HEK293T (cell line): ENCODE measurements at regions not wholly inside any gene's neighbourhood (a gene's known extent, or its start where the extent isn't known, plus 50 kb on each side); places are given as distances from the start of the nearest gene placed in this dataset.

ENCODE experiments used
- CTCF ChIA-PET: fragments of 350-600 bp; formaldehyde crosslinking; extraction: SDS; loops from one replicate; lab custom pipeline; 2021; ENCODE audit warnings: antibody characterized with exemption, inconsistent platforms; lab: Yijun Ruan, JAX
- POLR2A ChIA-PET: fragments of 350-600 bp; formaldehyde crosslinking; extraction: SDS; loops from one replicate; lab custom pipeline; 2020; ENCODE audit warnings: antibody characterized with exemption, inconsistent platforms; lab: Yijun Ruan, JAX
- DNase-seq: peaks from one replicate; pipeline ENCODE4 v3.0.0; 2012; ENCODE audit warnings: mixed read lengths; ENCODE audit errors: extremely low spot score
- ARNT ChIP-seq: fragments of 450-650 bp; IDR thresholded peaks from 2 replicates; pipeline ENCODE4 v1.6.1; 2017; ENCODE audit warnings: mild to moderate bottlenecking
- BHLHE40 ChIP-seq: fragments of 450-650 bp; IDR thresholded peaks from 2 replicates; pipeline ENCODE4 v1.6.1; 2016; ENCODE audit warnings: mild to moderate bottlenecking, moderate library complexity, borderline replicate concordance
- CTBP1 ChIP-seq: fragments of 450-650 bp; IDR thresholded peaks from 2 replicates; pipeline ENCODE4 v1.6.1; 2016; ENCODE audit warnings: borderline replicate concordance
- ELF4 ChIP-seq: fragments of 450-650 bp; IDR thresholded peaks from 2 replicates; pipeline ENCODE4 v1.6.1; 2017; ENCODE audit warnings: antibody characterized with exemption
- FOXA1 ChIP-seq: fragments of 450-650 bp; IDR thresholded peaks from 2 replicates; pipeline ENCODE4 v1.6.1; 2016; ENCODE audit warnings: mild to moderate bottlenecking
- FOXK2 ChIP-seq: fragments of 450-650 bp; IDR thresholded peaks from 2 replicates; pipeline ENCODE4 v1.6.1; 2016; ENCODE audit warnings: mild to moderate bottlenecking
- FOXM1 ChIP-seq: fragments of 450-650 bp; IDR thresholded peaks from 2 replicates; pipeline ENCODE4 v1.6.1; 2017; ENCODE audit warnings: mild to moderate bottlenecking, borderline replicate concordance
- HDGF ChIP-seq: fragments of 450-650 bp; IDR thresholded peaks from 2 replicates; pipeline ENCODE4 v1.6.1; 2017; ENCODE audit warnings: antibody characterized with exemption, borderline replicate concordance
- L3MBTL2 ChIP-seq: fragments of 450-650 bp; conservative IDR thresholded peaks from 2 replicates; pipeline ENCODE4 v1.6.1; 2016; ENCODE audit warnings: mild to moderate bottlenecking
- LEF1 ChIP-seq: fragments of 450-650 bp; IDR thresholded peaks from 2 replicates; pipeline ENCODE4 v1.6.1; 2017; ENCODE audit warnings: mild to moderate bottlenecking, borderline replicate concordance
- NFRKB ChIP-seq: fragments of 450-650 bp; IDR thresholded peaks from 2 replicates; pipeline ENCODE4 v1.6.1; 2016; ENCODE audit warnings: mild to moderate bottlenecking, moderate library complexity
- SP1 ChIP-seq: fragments of 450-650 bp; IDR thresholded peaks from 2 replicates; pipeline ENCODE4 v1.6.1; 2017
- SUZ12 ChIP-seq: fragments of 450-650 bp; IDR thresholded peaks from 2 replicates; pipeline ENCODE4 v1.6.1; 2016; ENCODE audit warnings: mild to moderate bottlenecking
- TARDBP ChIP-seq: fragments of 450-650 bp; IDR thresholded peaks from 2 replicates; pipeline ENCODE4 v1.6.1; 2016
- ZNF384 ChIP-seq: fragments of 450-650 bp; IDR thresholded peaks from 2 replicates; pipeline ENCODE4 v1.6.1; 2016
- TF ChIP-seq, protein P1 (sequence below): fragments of 450-650 bp; IDR thresholded peaks from 2 replicates; pipeline ENCODE4 v1.6.1; 2016

DNA sequence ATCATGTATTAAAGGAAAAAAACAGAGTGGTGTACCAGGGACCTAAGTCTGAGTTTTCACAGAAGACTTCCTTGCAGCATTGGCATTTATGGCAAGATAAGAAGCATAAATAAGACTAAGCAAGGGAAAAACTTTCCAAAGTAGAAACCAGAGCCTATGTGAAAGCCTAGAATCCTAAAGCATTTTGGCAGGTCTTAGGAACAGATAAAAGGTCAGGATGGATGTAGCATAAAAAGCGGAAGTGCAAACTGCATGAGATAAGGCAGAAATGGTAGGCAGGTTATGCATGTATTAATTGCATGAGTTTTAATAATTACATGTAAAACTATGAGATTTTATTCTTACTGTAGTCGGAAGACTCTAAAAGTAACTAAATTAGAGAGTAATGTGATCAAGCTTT is 596.5 kb downstream of the SUCLG1 start:
- ChIA-PET POLR2A (no interaction called here), CTCF (no interaction called here)
- no peak for TF ChIP-seq FOXK2
- TF ChIP-seq BHLHE40 = no peak
- no peak for TF ChIP-seq HDGF
- TF ChIP-seq L3MBTL2 = no peak
- TF ChIP-seq, protein P1, sequence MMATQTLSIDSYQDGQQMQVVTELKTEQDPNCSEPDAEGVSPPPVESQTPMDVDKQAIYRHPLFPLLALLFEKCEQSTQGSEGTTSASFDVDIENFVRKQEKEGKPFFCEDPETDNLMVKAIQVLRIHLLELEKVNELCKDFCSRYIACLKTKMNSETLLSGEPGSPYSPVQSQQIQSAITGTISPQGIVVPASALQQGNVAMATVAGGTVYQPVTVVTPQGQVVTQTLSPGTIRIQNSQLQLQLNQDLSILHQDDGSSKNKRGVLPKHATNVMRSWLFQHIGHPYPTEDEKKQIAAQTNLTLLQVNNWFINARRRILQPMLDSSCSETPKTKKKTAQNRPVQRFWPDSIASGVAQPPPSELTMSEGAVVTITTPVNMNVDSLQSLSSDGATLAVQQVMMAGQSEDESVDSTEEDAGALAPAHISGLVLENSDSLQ = no peak
- TF ChIP-seq CTBP1 = no peak
- no peak for TF ChIP-seq FOXM1
- no peak for TF ChIP-seq FOXA1
- no peak for TF ChIP-seq SUZ12
- TF ChIP-seq SP1 = no peak
- no peak for TF ChIP-seq TARDBP
- no peak for TF ChIP-seq LEF1
- no peak for TF ChIP-seq NFRKB
- no peak for TF ChIP-seq ZNF384
- TF ChIP-seq ELF4 = no peak
- TF ChIP-seq ARNT = no peak
- no peak for DNase-seq

DNA sequence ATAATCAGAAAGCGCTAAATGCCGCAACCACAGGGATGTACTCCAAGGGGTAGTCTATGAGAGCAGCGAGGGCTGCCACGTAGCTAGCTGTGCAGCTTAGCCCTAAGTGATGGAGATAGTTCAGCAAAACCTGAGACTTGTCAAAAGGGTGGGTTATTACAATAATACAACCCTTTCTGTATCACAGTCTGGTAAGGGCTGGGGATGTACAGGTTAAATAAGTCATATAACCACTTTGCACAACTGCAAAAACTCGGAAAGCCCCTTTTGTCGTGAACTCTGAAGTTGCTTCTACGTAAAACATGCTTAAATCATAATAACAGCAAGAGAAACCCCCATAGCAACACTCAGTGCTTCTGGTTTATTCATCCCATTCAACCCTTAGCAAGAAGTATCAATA is 598.8 kb downstream of the SUCLG1 start:
- DNase-seq = no peak
- CTCF ChIA-PET = no interaction called here
- TF ChIP-seq BHLHE40 (no peak), SUZ12 (no peak), SP1 (no peak), FOXA1 (no peak), CTBP1 (no peak), ELF4 (no peak)
- POLR2A ChIA-PET = no interaction called here

DNA sequence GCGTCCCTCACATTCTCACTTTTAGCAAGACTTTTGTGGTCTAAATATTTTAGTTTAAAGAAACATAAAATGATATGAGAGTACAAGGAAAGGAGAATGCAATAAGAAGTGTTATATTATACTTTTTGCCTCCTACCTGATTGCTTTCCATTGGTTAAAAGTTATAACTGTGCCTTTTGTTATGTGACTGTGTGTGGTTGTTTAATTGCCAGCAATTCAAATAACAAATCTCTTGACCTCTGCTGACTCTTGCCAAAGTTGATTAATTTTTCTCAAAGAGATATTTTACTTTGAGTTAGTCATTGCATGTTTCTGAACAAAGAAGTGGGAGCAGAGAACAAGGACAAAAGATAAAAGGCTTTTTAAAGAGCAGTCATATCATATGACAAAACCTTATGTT is 599.5 kb downstream of the SUCLG1 start:
- POLR2A ChIA-PET = no interaction called here
- DNase-seq = no peak
- TF ChIP-seq ZNF384 (no peak), SP1 (no peak), BHLHE40 (no peak)
- CTCF ChIA-PET = no interaction called here

DNA sequence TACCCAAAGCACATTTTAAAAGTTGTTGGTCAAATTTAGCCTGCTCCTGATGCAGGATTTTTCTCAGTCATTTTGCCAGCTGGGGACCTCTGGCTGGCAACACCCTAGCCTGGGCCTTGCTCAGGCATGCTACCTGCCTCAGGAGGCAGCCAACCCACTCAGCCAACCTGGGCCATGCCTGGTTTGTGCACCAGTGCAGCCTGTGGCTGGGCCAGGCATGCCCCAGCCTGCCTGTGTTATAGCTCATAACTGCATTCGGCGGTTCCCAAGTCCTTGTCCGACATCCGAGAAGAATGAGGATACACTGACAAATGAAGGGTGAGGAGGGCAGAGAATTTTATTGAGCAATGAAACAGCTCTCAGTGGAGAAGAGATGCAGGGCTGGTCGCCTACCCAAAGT is 608.0 kb downstream of the SUCLG1 start:
- POLR2A ChIA-PET = no interaction called here
- TF ChIP-seq SP1 (no peak), NFRKB (no peak), L3MBTL2 (no peak), LEF1 (no peak), ARNT (no peak), FOXK2 (no peak), TARDBP (no peak), SUZ12 (no peak), BHLHE40 (no peak), HDGF (no peak), FOXM1 (no peak), ZNF384 (no peak), FOXA1 (no peak), CTBP1 (no peak), ELF4 (no peak)
- TF ChIP-seq, protein P1 = no peak

DNA sequence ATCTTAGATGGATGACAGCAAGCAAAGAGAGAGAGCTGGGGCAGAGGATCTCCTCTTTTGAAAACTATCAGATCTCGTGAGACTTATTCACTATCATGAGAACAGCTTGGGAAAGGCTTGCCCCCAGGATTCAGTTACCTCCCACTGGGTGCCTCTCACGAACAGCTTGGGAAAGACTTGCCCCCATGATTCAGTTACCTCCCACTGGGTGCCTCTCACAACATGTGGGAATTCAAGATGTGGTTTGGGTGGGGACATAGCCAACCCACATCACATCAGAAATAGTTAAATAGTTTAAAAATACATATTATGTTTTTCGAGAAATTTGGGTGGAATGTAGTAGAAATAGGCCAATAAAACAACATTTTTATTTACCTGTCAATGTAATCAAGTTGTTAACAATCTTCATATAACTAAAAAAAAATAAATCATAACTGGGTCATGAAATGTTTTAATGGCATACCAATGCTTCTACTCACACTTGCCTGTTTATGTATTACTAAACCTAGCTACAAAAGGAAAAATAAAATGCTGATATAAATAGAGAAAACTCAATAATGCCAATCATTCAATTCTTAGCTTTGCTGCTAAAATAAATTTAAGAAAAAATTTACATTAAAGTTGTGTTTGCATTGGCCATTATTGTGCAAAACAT is 608.9 kb downstream of the SUCLG1 start:
- ChIA-PET CTCF (no interaction called here), POLR2A (no interaction called here)
- TF ChIP-seq BHLHE40 = no peak
- TF ChIP-seq CTBP1 = no peak
- no peak for TF ChIP-seq FOXK2
- no peak for TF ChIP-seq FOXM1
- TF ChIP-seq LEF1 = no peak
- TF ChIP-seq ZNF384 = no peak
- no peak for TF ChIP-seq HDGF
- no peak for TF ChIP-seq FOXA1
- TF ChIP-seq, protein P1 = no peak
- no peak for TF ChIP-seq NFRKB
- no peak for TF ChIP-seq ELF4
- TF ChIP-seq ARNT = no peak
- TF ChIP-seq L3MBTL2 = no peak
- TF ChIP-seq SP1 = no peak
- DNase-seq = no peak

More for the DNA sequence above, 608.0 kb downstream of the SUCLG1 start:
- DNase-seq = no peak
- CTCF ChIA-PET = no interaction called here

DNA sequence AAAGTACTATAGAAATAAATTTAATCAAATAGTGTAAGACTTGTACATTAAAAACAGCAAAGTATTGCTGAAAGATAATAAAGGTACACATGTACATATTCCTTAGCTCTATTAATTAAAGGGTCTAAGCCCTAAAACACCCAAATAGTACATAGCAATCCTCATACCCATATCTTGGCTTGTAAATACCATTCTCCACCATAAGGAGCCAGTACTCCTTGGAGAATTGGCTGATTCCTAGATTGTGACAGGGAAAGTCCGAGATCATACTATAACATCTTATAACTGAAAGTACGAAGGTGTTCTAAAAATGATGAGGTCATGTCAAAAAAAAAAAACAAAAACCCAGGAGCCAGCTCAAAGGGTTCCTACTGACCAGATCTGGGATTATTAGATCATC is 614.6 kb downstream of the SUCLG1 start:
- ChIA-PET CTCF (no interaction called here), POLR2A (no interaction called here)
- TF ChIP-seq SUZ12 = no peak
- TF ChIP-seq FOXK2 = no peak
- no peak for DNase-seq

DNA sequence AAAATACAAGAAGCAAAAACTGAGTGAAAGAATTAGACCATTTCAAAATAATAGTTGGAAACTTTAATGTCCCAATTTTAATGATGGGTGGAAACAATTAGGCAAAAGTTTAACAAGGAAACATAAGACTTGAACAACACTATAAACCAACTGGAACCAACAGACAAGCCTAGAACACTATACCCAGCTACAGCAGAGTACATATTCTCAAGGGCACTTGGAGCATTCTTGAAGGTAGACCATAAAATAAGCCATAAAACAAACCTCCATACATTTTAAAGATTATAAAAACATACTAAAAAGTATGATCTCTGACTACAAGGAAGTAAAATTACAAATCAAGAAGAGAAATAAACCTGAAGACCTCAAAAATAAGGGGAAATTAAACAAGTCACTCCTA is 616.7 kb downstream of the SUCLG1 start:
- DNase-seq = no peak
- POLR2A ChIA-PET = no interaction called here
- CTCF ChIA-PET = no interaction called here
- no peak for TF ChIP-seq TARDBP
- TF ChIP-seq HDGF = no peak
- no peak for TF ChIP-seq CTBP1
- TF ChIP-seq SP1 = no peak
- no peak for TF ChIP-seq ELF4
- TF ChIP-seq, protein P1 = no peak
- TF ChIP-seq SUZ12 = no peak
- TF ChIP-seq LEF1 = no peak
